Pons (tissue), 1 donor: ENCODE measurements at regions not wholly inside any gene's neighbourhood (a gene's known extent, or its start where the extent isn't known, plus 50 kb on each side); places are given as distances from the start of the nearest gene placed in this dataset.

ENCODE experiments used
- DNase-seq: peaks from one replicate; pipeline ENCODE4 v3.0.0-alpha.2; 2016; ENCODE audit warnings: low spot score

DNA sequence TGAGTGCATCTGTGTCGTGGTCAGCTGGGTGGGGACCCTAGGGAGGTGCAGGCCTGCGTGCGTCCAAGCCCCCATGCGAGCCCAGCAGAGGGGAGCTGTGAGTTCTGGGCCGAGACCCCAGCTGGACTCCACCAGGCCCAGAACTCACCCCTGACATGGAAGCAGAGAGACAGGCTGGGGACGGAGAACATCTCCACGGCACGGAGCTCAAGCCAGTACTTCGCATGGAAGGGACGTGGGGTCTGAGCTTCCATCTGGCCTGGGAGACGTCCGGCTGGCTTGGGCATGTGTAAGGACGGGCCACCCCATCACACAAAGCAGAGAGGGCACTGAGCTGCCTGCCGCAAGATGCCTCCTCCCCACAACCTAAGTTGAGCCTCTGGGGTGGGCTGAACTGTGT, 422.4 kb downstream of the CTTN start:
- no peak for DNase-seq

DNA sequence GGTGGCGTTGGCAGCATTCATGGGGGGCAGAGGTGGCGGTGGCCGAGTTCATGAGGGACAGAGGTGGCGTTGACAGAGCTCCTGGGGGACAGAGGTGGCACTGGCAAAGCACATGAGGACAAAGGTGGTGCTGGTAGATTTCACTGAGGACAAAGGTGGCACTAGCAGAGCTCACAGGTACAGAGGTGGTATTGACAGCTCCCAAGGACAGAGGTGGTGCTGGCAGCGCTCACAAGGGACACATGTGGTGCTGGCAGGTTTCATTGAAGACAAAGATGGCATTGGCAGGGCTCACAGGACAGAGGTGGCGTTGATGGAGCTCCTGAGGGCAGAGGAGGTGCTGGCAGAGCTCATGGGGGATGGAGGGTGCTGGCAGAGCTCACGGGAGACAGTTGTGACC, 425.4 kb downstream of the CTTN start:
- DNase-seq = no peak

DNA sequence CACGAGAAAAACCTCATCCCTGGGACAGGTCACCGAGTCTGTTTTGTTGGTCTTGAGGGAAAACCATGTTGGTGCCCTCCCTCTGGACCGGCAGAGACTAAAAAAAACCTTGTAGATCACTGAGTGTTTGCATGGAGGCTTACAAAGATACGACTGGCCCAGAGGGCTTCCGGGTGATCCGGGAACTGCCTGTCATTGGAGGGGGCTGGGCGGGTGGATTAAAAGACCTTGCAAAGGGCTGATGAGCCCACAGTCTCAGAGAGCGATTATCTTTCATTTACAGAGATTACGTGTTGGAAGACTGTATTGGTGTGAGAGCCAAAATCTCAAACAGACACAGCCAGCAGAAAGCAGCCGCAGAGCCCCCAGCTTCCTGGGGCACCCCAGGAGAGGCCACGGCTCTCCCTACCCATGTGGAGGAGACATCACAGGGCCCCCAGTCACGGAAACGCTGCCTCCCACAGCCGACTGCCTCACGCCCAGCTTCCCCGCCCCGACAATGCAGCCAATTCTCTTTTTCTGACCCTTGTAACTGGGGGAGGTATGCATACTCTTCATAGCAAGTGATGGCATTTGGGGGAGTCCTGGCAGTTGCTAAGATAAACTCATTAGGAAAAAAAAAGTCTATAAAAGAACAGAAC, 426.4 kb downstream of the CTTN start:
- no peak for DNase-seq

DNA sequence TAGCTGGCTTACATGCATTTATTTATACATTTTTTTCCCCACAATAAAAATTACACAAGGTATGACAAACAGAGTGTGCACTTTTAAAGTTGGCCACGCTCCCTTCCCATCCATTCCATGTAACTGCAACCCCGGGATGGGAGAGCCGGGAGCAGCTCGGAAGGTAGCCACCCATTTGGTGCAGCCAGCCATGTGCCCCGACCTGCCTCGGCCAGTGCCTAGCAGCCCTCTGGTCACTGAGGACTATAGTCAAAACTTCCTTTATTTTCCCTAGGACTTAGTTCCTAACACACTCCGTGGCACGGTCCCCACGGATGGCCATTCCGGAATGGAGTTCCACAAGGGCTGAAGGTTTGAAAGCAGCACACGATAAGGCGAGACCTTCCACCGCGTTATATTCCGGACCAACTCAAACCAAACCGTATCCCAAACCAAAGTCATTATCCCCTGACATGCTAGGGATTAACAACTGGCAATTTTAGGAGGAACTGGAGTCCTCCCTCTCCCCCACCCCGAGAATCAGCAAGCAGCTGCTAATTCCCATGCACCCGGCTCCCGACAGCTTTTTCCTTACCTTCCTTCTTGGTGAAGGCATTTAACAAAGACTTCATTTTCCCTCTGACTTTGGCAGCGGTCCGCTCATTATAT, 426.4 kb downstream of the SHANK2 start:
- DNase-seq = no peak

DNA sequence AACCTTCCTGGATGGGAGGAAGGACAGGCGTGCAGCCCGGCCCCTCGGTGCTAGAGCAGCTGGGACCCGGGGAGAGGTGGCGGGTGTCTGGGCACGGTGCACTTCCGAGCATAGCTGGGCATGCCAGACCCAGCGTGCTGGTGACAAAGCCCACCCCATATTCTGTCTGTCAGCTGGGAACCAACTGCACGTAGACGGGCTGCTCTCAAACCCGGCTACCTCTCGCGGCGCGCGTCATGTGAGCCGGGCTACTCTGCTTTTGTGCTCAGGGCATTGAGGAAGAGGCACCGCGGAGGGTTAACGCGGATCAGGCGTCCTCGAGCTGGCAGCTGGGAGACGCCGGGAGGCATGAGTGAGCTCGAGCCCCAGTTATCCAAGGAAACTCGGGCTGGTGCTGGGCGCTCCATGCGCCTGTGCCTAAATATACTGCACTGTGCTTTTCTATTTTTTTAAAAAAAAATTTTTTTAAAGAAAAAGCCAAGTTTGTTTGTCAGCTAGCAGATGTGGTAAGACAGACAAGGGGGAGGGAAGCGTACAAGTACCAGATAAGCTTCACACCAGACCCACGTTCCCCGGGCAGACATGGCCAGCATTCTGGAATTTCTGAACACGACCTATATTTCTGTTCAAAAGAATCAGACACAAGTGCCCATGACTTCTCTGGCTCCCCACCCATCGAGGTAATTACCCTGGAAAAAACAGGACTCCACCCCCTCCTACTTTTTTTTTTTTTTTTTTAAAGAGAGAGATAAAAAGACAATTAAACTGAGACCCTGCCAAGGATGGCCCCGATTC, 425.6 kb downstream of the SHANK2 start:
- DNase-seq = peak; percentile 35

DNA sequence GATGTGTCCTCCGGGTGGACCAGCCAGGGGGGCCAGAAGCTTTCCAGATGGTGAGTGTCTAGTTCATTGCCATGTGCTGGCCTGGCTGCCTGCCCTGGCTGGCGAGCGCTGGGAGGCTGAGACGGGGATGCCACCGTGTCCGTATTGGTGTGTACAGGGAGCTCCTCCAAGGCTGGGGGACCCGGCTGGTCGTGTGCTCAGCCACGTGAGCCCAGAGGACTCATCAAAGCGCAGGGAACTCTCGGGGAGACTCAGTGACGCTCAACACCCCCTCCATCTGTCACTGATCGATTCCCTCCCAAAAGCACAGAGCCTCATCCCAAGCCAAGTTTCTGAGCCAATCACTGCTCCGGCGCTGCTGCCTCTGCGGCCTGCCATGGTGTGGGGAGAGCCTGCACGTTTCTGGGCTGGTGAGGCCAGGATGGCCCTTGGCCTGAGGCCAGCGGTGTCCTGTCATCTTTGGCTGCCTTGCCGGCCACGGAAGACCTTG, 423.7 kb downstream of the SHANK2 start:
- DNase-seq = peak; percentile 14

DNA sequence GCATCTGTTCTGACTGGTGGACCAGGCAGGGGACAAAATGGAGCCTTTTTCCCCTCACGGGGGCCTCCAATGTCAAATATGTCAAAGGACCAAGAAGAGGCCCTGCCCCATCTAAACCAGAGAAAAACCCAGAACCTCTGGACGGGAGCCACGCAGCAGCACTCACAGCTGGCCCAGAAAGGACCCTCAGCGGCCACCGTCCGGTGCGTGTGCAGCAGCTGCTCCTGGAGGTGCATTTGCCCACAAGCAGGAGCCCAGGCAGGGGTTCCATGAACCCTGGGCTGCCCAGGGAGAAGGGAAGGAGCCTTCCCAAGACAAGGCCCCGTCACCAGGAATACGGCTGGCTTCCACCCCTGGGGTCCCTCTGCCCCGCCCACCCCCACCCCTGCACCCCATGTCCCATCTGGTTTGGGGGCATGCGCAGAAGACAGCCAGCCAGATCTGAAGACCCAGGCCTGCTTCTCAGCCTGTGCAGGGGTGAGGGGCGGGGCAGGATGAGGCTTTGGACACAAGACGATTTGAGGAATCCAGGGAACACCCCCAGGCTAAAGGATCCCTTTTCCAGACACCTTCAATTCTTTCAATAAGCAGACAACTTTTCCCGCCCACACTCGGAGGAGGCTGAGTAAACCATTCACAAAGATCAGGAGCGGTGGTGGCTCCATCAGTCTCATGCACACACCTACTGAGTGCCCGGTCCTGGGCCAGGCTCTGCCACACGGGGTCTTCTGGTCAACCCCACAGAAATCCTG, 423.1 kb downstream of the SHANK2 start:
- no peak for DNase-seq

DNA sequence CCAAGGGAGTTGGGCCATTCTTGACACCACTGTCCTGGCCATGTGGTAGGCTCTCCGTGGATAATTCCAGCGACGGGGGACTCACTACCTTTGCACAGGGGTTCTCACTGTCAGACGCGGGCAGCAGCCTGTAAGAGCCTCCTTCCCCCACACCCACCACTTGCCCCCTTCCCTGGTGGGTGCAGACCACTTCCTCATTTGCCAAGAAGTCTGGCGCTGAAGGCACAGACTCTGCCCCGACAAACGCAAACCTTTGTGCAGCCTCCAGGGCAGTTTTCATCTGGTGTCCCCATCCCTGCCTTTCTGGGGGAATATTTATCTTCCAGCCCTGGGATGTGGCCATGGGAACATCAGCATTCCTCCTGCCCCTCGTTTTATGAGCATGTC, 422.5 kb downstream of the SHANK2 start:
- DNase-seq = no peak

DNA sequence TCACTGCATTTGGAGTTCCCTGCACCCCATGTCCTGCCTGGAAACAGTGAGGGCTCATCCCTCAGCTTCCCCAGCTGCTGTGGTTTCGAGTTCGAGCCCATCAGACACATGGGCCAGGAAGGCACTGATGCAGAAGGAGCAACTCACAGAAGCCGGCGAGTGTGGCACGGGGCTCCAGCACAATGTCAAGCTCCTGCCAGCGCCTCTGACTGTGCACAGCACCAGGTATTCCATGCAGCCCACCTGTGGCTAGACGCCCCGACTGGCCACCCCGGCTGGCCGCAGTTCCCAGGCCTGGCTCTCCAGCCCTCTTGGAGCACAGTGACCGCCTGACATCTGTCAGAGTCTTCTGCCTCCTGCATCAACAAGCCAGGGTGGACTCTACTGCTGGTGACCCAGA, 419.4 kb downstream of the SHANK2 start:
- DNase-seq = no peak

DNA sequence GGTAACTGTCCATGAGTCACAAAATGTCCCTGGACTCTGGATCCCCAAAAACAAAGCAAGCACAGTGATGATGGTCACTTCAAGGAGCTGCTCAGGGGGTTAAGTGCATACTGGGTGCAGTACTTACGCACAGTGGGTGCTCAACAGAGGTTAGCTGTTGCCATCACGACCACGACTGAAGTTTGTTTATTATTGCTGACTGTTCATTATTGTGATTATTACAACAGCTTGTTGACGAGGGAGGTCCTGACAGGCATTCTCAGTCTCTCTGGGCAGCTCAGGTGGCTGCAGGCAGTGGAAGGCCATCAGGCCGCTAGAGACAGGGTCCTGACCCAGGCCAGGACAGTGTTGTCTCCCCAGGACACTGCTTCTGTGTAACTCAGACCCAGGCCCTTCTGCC, 418.8 kb downstream of the SHANK2 start:
- DNase-seq = no peak

DNA sequence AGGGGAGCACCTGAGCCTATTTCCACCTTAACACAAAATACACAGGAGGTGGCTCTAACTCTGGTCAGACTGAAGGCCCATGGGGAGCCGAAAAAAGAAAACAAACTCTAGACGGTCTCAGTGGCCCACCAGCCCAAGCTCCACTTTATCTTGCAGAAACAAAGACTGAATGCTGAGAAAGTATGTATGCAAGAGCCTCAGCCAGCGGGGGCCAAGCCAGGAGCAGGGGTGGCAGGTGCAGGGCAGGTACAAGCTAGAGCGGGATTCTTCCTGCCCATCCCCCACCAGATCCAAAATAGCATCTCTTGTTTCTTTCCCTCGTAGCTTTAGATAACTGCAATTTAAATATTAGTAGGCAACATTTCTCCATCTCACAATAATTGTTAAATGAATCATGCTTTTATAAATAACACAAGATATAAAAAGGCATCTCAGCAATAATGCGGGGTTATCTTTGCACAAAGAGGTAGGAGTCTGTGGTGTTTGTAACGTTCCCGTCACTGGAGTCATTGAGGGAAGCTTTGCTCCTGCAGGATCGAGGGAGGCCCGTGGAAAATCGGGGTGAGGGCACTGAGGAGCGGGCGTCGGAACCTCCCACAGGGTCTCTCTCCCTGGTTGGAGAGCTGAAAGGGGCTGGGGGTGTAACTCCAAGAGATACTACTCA, 418.0 kb downstream of the SHANK2 start:
- no peak for DNase-seq

DNA sequence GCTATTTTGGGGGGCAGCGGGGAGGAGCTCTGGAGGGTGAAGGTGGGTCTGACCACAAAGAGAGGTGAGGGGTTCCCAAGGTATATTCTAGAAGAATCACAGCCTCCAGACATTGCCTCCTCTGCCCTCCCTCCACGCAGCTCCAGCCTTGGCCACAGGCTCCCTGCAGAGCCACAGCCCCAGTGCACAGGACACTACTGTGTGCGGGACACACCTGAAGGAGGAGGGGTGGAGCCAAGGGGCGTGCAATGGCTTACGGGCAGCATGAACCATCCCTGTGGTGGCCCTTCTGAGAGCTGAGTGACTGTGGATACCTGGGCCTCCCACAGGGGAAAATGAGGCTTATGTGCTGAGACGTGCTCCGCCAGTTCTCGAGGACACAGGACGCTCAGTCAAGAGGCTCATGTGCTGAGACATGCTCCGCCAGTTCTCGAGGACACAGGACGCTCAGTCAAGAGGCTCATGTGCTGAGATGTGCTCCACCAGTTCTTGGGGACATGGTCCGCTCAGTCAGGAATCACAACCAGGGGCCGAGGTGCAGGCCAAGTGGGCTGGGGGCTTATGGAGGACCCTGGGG, 417.3 kb downstream of the SHANK2 start:
- DNase-seq = no peak

DNA sequence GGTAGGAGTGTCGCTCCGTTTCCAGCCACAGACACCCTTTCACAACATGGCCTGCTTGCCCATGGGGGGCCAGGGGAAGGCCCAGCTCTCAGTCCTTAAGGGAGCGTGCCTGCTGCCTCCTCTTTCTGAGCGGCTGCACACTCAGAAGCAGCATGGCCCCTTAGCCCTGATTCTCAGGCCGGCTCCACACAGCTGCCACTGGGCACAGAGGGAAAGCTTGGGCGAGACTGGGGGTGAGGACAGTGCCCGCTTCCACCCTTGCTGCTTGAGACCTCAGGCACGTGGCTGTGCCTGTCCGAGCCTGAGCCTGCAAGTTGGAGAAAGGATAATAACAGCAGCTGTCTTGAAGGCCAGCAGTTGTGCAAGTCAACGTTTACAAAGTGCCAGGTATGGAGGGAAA, 416.3 kb downstream of the SHANK2 start:
- no peak for DNase-seq

DNA sequence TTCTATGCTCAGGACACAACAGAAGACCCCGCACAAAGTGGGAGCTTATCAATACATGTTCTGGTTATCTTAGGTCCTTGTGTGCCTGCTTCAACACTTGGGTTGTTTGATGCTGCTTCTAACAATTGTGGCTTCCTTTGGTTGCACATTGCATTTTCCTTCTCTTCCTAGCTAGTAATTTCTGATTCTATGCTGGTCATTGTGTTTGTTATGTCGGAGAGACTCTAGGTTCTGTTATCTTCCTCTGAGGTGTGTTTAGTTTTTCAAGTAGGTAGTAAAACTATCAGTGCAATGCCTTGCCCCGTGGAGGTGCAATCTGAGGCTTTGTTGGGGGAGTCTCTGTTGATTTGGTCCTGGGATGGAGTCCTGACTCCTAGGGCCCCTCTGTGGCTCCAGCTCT, 414.2 kb downstream of the SHANK2 start:
- no peak for DNase-seq

DNA sequence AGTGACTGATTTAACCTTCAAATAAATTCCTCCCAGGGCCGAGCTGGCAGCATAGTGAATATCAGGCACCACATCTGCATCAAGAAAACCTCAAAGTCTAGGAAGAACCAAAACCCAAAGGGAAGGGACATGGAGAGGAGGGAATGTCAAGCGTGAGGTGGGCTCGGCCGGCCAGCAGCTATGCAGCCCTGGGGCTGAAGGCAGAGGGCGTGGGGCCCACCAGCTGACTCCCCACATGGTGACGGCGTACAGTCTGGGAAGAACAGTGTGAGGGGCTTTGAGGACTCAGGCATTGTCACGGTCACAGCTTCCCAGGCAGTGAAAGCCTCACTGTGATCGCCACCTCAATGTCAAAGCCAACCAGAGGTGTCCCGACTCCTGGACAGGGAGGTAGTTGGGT, 412.5 kb downstream of the SHANK2 start:
- no peak for DNase-seq

DNA sequence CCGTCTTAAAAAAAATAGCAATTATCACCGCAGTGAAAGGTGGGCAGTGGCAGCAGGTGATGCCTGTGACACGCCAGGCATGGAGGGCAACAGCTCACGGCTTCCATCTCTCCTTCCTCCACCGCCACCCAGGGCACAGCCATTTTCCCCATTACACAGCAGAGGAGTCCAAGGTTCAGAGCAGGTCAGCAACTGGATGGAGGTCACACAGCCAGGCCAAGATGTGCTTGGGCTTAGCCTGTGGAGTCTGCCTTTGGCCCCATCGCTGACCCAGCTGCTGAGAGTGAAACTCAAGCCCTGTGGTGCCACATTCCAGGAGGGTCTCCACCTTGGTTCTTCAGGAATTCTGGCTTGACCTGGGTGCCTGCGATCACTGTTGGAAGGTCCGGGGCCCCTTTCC, 411.1 kb downstream of the SHANK2 start:
- no peak for DNase-seq

DNA sequence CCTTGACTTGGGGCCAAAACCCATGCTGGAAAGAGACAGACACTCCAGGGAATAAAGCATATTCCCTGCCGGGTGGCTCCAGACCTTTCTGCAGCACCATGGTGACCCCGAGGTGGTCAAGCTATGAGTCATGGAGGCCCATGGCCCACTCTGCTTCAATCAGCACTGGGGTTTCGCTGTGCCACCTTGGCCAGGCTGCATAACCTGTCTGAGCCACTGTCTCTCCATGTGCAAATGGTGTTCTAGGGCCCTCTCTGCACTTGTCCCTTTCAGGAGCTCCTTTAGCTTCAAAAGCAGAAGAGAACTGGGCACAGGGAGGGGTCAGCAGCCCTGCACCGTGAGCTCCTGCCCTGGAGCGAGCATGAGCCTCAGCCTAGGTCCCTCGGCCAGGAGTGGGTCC, 410.1 kb downstream of the SHANK2 start:
- no peak for DNase-seq

DNA sequence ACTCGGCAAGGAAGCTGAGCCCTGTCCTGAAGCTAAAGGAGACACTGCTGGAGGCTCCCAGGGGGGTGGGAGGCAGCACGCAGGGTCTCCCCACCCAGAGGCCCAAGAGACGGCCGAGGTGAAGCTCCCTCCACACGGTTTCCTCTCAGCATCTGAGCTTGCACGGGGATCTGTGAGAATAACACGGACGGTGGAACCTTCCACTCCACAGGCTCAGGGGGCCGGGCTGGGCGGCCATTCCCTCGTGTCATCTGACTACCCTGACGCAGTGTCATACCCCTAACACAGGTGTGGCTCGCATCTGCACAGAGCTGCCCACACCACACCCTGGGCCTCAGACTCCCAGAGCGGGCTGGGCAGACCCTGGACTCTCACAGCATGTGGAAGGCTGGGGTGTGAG, 409.7 kb downstream of the SHANK2 start:
- no peak for DNase-seq

DNA sequence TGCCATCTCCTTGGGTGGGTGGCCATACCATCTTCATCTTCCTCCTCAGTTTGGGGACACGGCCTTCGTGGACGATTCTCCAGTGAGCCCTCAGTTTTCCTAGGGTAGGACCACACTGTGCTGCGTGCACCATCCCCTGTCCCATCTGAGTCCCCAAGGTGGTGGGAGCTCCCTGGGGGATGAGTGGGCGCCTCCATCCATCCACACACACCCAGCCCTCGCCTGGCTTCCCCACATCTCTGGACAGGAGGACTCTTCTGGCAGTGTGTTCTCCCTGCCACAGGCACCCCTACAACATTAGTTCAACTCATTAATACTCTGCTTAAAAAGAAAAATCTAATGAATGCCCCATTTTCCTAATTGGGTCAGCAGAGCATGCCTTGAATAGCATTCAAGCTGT, 408.5 kb downstream of the SHANK2 start:
- no peak for DNase-seq

DNA sequence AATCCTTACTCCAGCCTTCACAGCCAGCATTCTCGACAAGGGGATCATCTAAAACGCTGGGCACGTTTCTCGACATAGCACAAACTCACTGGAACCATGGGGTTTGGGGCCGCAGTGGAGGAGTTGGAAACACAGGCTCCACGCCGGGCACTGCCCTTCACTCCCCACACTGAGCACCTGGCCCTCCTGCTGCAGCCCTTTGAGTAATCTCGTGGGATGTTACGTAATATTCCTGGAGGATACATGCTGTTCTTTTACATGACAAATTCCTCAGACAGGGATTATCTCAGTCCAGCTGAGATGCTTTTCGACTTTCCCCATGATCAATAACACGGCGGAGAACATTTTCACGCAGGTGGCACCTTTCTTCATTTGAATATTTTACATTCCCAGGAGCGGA, 408.0 kb downstream of the SHANK2 start:
- no peak for DNase-seq

DNA sequence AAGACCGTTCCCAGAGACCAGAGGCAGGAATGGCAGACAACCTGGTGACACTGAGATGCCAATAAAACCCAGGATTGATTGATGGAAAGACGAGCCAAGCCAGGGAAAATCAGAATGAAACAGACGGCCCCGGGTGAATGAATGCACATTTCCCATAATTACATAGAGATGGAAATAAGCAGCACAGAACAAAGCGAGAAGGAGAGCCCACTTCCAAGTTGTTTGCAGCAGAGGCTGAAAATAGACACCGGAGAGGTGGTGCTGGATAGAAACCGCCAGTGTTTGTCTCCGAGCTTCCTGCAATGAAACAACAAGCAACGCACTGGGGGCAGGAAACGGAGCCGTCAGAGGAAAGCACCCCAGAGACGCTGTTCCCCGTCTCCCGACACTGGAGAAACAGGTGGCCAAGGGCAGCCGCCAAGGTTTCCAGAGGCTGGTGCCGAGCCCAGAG, 406.8 kb downstream of the SHANK2 start:
- DNase-seq = no peak
